Hepatocyte (in vitro differentiated cells): ENCODE measurements at regions not wholly inside any gene's neighbourhood (a gene's known extent, or its start where the extent isn't known, plus 50 kb on each side); places are given as distances from the start of the nearest gene placed in this dataset.

Experiments used
- DNase-seq: peaks from one replicate; pipeline ENCODE4 v3.0.0-alpha.2; 2016; ENCODE audit warnings: low spot score
- H2AFZ ChIP-seq: fragments of 200-600 bp; sonication (generic); 2 replicates; pipeline ENCODE4 v1.6.0; 2016; ENCODE audit warnings: antibody characterized with exemption, mild to moderate bottlenecking
- H3K27ac ChIP-seq: fragments of 200-600 bp; sonication (generic); 2 replicates; pipeline ENCODE4 v1.5.1; 2016; ENCODE audit warnings: mild to moderate bottlenecking
- H3K27me3 ChIP-seq: fragments of 200-600 bp; sonication (generic); 2 replicates; pipeline ENCODE4 v1.6.1; 2016
- H3K36me3 ChIP-seq: fragments of 200-600 bp; sonication (generic); replicated peaks from 2 replicates; pipeline ENCODE4 v1.5.1; 2016; ENCODE audit warnings: low read depth; ENCODE audit not compliant: insufficient read depth
- H3K4me1 ChIP-seq: fragments of 200-600 bp; sonication (generic); 2 replicates; pipeline ENCODE4 v1.5.1; 2016; ENCODE audit warnings: mild to moderate bottlenecking, moderate library complexity; ENCODE audit not compliant: insufficient read depth
- H3K4me2 ChIP-seq: fragments of 200-600 bp; sonication (generic); 2 replicates; pipeline ENCODE4 v1.6.0; 2016
- H3K4me3 ChIP-seq: fragments of 200-600 bp; sonication (generic); 2 replicates; pipeline ENCODE4 v1.5.1; 2016; ENCODE audit warnings: mild to moderate bottlenecking
- H3K79me2 ChIP-seq: fragments of 200-600 bp; sonication (generic); 2 replicates; pipeline ENCODE4 v1.6.0; 2017; ENCODE audit warnings: mild to moderate bottlenecking
- H3K9me2 ChIP-seq: fragments of 200-600 bp; sonication (generic); replicated peaks from 2 replicates; pipeline ENCODE4 v1.6.0; 2017; ENCODE audit warnings: mild to moderate bottlenecking; ENCODE audit not compliant: insufficient read depth
- H3K9me3 ChIP-seq: fragments of 200-600 bp; sonication (generic); 2 replicates; pipeline ENCODE4 v1.5.1; 2016; ENCODE audit warnings: low read depth, mild to moderate bottlenecking
- H4K20me1 ChIP-seq: fragments of 200-600 bp; sonication (generic); 2 replicates; pipeline ENCODE4 v1.6.0; 2016; ENCODE audit warnings: mild to moderate bottlenecking; ENCODE audit not compliant: insufficient read depth, poor library complexity, severe bottlenecking
- CTCF ChIP-seq: fragments of 200-600 bp; sonication (generic); IDR thresholded peaks from 2 replicates; pipeline ENCODE4 v1.5.1; 2016; ENCODE audit warnings: antibody characterized with exemption, mild to moderate bottlenecking; ENCODE audit not compliant: poor library complexity
- EZH2 ChIP-seq: fragments of 200-600 bp; sonication (generic); IDR thresholded peaks from 2 replicates; pipeline ENCODE4 v1.6.1; 2016; ENCODE audit warnings: antibody characterized with exemption, mild to moderate bottlenecking, borderline replicate concordance
- EZH2phosphoT487 ChIP-seq: fragments of 200-600 bp; sonication (generic); IDR thresholded peaks from one replicate; pipeline ENCODE4 v1.6.1; 2018; ENCODE audit warnings: antibody characterized with exemption, mild to moderate bottlenecking, low read depth, moderate library complexity; ENCODE audit not compliant: unreplicated experiment, severe bottlenecking
- WGBS: methylation state at CpG from one replicate; pipeline ENCODE4 v1.1.6; 2016; ENCODE audit warnings: low lambda C conversion rate; ENCODE audit errors: missing lambda C conversion rate; 5-methylcytosine and 5-hydroxymethylcytosine counted together

DNA sequence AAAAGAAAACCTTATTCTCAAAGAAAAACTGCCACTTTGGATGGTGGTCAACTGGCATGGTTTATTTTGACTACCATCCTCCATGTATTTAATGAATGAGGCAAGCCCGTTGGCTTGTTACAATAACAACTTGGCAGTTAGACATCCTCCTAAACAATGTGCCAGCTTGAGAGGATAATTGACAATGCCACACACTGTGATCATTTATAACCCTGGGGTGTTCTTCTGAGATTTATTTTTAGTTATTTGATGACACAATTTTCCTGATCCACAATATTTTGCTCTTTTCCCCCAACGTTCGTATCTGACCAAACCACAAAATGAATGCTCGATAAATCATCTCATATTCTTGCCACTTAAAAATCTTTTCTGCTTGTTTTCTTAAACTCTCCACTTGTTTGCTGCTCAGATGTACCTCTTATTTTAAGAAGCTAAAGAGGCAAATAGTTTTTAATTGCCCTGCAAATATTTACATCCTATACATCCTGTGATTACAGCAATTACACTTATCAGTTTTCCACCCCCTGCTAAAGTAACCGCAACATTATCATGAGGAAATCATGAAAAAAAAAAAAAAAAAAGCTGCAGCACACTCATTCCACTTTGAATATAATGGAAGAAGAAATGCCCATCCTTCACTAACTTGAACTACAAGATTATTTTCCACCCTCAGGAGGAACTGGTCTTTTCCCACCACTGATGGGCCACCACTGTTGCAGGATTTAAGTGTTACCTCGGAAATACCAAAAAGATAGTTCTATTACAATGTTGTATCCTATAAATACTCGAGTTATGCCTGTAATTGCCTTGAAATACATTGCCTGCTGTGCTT is 119.9 kb downstream of the MBL2 start:
- Histone ChIP-seq H3K27me3 (no peaks in the 10 kb centered on the region), H3K4me2 (no peak overlapping the region), H3K4me3 (no peak overlapping the region), H3K79me2 (no peaks in the 10 kb centered on the region), H4K20me1 (no peaks in the 10 kb centered on the region), H3K36me3 (no peaks in the 10 kb centered on the region), H2AFZ (no peak overlapping the region), H3K9me2 (no peaks in the 10 kb centered on the region), H3K9me3 (no peaks in the 10 kb centered on the region), H3K4me1 (peaks cover 16% of the 10 kb centered on the region), H3K27ac (no peak overlapping the region)
- 49% methylated on average over 7 of the region's 7 CpGs for WGBS
- no peak for DNase-seq
- TF ChIP-seq EZH2phosphoT487 (no peak), EZH2 (no peak), CTCF (no peak)

GRCh38 chr10:52653263-52653909 is 119.2 kb downstream of the MBL2 start:
- WGBS = 77% methylated on average over 5 of the region's 5 CpGs
- Histone ChIP-seq H3K36me3 (no peaks in the 10 kb centered on the region), H2AFZ (no peak overlapping the region), H3K4me2 (no peak overlapping the region), H3K4me1 (peaks cover 16% of the 10 kb centered on the region), H3K4me3 (no peak overlapping the region), H3K9me3 (no peaks in the 10 kb centered on the region), H4K20me1 (no peaks in the 10 kb centered on the region), H3K27me3 (no peaks in the 10 kb centered on the region), H3K27ac (no peak overlapping the region), H3K79me2 (no peaks in the 10 kb centered on the region), H3K9me2 (no peaks in the 10 kb centered on the region)
- DNase-seq = no peak
- TF ChIP-seq EZH2phosphoT487 = no peak
- TF ChIP-seq EZH2 = no peak
- TF ChIP-seq CTCF = no peak

DNA sequence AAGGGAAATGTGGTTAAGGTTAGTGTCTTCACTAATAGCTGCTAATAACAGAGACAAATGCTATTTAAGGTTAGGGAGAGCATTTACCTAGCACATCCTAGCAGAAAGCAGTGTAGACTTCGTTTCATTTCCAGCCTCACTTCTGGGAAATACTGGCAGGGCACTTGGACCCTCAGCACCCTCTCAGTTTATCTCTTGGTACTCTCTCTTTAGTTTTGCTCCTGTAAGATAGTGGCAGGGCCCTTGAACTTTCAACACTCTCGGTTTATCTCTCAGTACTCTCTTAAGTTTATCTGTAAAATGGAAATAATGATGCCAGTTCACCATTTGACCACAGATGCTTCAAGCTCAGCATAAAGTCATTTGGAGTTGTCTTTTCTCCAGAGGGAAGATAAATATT is 118.4 kb downstream of the MBL2 start:
- Histone ChIP-seq H4K20me1 (no peaks in the 10 kb centered on the region), H3K9me3 (no peaks in the 10 kb centered on the region), H2AFZ (no peak overlapping the region), H3K4me1 (peaks cover 16% of the 10 kb centered on the region), H3K27me3 (no peaks in the 10 kb centered on the region), H3K27ac (no peak overlapping the region), H3K9me2 (no peaks in the 10 kb centered on the region), H3K79me2 (no peaks in the 10 kb centered on the region), H3K4me2 (no peak overlapping the region), H3K36me3 (no peaks in the 10 kb centered on the region), H3K4me3 (no peak overlapping the region)
- no peak for DNase-seq
- 93% methylated on average over 2 of the region's 2 CpGs for WGBS
- no peak for TF ChIP-seq CTCF
- no peak for TF ChIP-seq EZH2phosphoT487
- no peak for TF ChIP-seq EZH2
